ENCODE measurements at regions not wholly inside any gene's neighbourhood (a gene's known extent, or its start where the extent isn't known, plus 50 kb on each side); places are given as distances from the start of the nearest gene placed in this dataset.

DNA sequence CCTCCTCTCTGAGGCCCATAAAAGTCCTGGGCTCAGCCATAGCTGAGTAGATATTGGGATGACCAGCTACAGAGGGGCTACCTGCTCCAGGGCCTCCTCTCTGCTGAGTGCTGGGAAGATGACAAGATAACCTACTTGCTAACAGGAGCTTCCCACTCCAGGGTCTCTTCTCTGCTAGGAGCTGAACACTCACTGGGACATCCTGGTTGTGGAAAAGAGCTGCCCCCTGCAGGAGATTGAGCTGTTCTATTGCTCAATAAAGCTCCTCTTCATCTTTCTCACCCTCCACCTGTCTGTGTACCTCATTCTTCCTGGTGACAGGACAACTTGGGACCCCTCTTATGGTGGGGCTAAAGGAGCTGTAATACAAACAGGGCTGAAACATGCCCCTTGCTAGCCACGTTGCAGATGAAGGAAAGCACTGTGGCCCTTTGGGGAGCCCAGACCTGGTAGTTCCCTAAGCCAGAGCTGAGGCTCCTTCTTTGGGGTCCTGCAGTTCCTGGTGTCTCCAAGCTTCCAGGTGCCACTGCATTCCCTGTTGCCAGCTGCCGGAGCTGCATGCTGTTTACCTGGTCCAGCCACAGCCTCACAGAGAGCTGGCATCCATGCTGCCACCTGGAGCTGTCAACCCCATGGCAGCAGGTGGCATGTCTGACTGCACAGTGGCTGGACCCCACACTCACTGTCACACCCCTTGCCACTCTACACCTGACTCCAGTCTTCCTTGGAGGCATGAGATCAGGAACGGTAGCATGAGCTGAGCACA is 598.5 kb upstream of the LMO3 start:
- TF ChIP-seq, protein P1, sequence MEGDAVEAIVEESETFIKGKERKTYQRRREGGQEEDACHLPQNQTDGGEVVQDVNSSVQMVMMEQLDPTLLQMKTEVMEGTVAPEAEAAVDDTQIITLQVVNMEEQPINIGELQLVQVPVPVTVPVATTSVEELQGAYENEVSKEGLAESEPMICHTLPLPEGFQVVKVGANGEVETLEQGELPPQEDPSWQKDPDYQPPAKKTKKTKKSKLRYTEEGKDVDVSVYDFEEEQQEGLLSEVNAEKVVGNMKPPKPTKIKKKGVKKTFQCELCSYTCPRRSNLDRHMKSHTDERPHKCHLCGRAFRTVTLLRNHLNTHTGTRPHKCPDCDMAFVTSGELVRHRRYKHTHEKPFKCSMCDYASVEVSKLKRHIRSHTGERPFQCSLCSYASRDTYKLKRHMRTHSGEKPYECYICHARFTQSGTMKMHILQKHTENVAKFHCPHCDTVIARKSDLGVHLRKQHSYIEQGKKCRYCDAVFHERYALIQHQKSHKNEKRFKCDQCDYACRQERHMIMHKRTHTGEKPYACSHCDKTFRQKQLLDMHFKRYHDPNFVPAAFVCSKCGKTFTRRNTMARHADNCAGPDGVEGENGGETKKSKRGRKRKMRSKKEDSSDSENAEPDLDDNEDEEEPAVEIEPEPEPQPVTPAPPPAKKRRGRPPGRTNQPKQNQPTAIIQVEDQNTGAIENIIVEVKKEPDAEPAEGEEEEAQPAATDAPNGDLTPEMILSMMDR (IDR thresholded peaks at IDR 0.05) = no peak
- TF ChIP-seq POLR2A (IDR thresholded peaks at IDR 0.05) = no peak

All from Peyer's patch (tissue), 4 donors.